ENCODE measurements at regions not wholly inside any gene's neighbourhood (a gene's known extent, or its start where the extent isn't known, plus 50 kb on each side); places are given as distances from the start of the nearest gene placed in this dataset.

DNA sequence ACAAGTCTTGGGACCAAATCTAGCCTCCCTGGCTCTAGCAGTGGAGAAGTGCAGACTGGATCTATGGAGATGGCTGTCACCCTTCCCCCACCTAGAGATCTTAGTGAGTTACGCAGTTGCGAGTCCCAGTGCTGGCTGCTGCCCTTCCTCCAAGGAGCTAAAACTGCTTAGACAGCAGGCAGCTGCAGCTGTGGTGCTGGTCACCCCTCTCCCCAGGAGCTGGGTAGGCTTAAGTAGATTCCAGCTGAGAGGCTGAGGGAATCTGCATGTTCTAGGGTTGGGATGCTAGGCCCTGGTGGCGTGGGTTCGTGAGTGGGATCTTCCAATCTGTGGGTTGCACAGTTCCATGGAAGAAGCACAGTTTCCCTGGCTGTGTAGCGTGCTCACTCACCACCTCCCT, 120.2 kb downstream of the SLC35B3 start:
- TF ChIP-seq, protein P1, sequence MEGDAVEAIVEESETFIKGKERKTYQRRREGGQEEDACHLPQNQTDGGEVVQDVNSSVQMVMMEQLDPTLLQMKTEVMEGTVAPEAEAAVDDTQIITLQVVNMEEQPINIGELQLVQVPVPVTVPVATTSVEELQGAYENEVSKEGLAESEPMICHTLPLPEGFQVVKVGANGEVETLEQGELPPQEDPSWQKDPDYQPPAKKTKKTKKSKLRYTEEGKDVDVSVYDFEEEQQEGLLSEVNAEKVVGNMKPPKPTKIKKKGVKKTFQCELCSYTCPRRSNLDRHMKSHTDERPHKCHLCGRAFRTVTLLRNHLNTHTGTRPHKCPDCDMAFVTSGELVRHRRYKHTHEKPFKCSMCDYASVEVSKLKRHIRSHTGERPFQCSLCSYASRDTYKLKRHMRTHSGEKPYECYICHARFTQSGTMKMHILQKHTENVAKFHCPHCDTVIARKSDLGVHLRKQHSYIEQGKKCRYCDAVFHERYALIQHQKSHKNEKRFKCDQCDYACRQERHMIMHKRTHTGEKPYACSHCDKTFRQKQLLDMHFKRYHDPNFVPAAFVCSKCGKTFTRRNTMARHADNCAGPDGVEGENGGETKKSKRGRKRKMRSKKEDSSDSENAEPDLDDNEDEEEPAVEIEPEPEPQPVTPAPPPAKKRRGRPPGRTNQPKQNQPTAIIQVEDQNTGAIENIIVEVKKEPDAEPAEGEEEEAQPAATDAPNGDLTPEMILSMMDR (conservative IDR thresholded peaks at IDR 0.05), result no peak
- no peak for TF ChIP-seq ZFX (IDR thresholded peaks at IDR 0.05)
